GM23338 (cell line): ENCODE measurements at regions not wholly inside any gene's neighbourhood (a gene's known extent, or its start where the extent isn't known, plus 50 kb on each side); places are given as distances from the start of the nearest gene placed in this dataset.

Experiments
- ATAC-seq: fragments of 200-7000 bp; cut with Tn5 transposase; 3 replicates; pipeline ENCODE4 v1.9.1; 2020
- DNase-seq: peaks from one replicate; pipeline ENCODE4 v3.0.0-alpha.2; 2015; ENCODE audit warnings: low spot score
- H2AFZ ChIP-seq: fragments of 200-600 bp; sonication (generic); 2 replicates; pipeline ENCODE4 v1.8.0; 2016; ENCODE audit warnings: antibody characterized with exemption, mild to moderate bottlenecking, moderate library complexity
- H3F3A ChIP-seq: fragments of 200-600 bp; sonication (generic); replicated peaks from 2 replicates; pipeline ENCODE4 v1.8.0; 2017; ENCODE audit warnings: antibody characterized with exemption, mixed run types, low read depth
- H3K27ac ChIP-seq: fragments of 200-600 bp; sonication (generic); 2 replicates; pipeline ENCODE4 v1.6.1; 2016; ENCODE audit warnings: low read depth
- H3K27me3 ChIP-seq: fragments of 200-600 bp; sonication (generic); 2 replicates; pipeline ENCODE4 v1.8.0; 2016; ENCODE audit warnings: mild to moderate bottlenecking, mixed run types, moderate library complexity; ENCODE audit not compliant: insufficient read depth
- H3K36me3 ChIP-seq: fragments of 200-600 bp; sonication (generic); 2 replicates; pipeline ENCODE4 v1.8.0; 2016; ENCODE audit warnings: mild to moderate bottlenecking; ENCODE audit not compliant: insufficient read depth
- H3K4me1 ChIP-seq: fragments of 200-600 bp; sonication (generic); 2 replicates; pipeline ENCODE4 v1.8.0; 2016; ENCODE audit warnings: mild to moderate bottlenecking, moderate library complexity; ENCODE audit not compliant: insufficient read depth
- H3K4me2 ChIP-seq: fragments of 200-600 bp; sonication (generic); 2 replicates; pipeline ENCODE4 v1.7.1; 2017; ENCODE audit warnings: mixed run types
- H3K4me3 ChIP-seq: fragments of 200-600 bp; sonication (generic); 2 replicates; pipeline ENCODE4 v1.6.1; 2016; ENCODE audit warnings: mixed run types
- H3K79me2 ChIP-seq: fragments of 200-600 bp; sonication (generic); replicated peaks from 2 replicates; pipeline ENCODE4 v1.8.0; 2017; ENCODE audit warnings: mild to moderate bottlenecking; ENCODE audit not compliant: insufficient read depth
- H3K9me2 ChIP-seq: fragments of 200-600 bp; sonication (generic); 2 replicates; pipeline ENCODE4 v1.8.0; 2017; ENCODE audit not compliant: insufficient read depth
- H4K20me1 ChIP-seq: fragments of 200-600 bp; sonication (generic); replicated peaks from 2 replicates; pipeline ENCODE4 v1.8.0; 2017; ENCODE audit warnings: mild to moderate bottlenecking; ENCODE audit not compliant: insufficient read depth
- H3K27ac Mint-ChIP-seq: 2 replicates; pipeline ENCODE4 v1.8.0; 2020; ENCODE audit warnings: inconsistent platforms, mild to moderate bottlenecking, moderate library complexity, mixed read lengths
- H3K27me3 Mint-ChIP-seq: 3 replicates; pipeline ENCODE4 v1.8.0; 2022; ENCODE audit warnings: low read depth, mild to moderate bottlenecking, moderate library complexity, mixed read lengths, inconsistent platforms; ENCODE audit not compliant: insufficient read depth, poor library complexity
- H3K36me3 Mint-ChIP-seq: 3 replicates; pipeline ENCODE4 v1.8.0; 2021; ENCODE audit warnings: low read depth, mild to moderate bottlenecking, inconsistent platforms, moderate library complexity, mixed read lengths
- H3K4me1 Mint-ChIP-seq: 3 replicates; pipeline ENCODE4 v1.8.0; 2020; ENCODE audit warnings: mild to moderate bottlenecking, inconsistent platforms, mixed read lengths
- H3K4me3 Mint-ChIP-seq: 3 replicates; pipeline ENCODE4 v1.8.0; 2021; ENCODE audit warnings: moderate library complexity, mild to moderate bottlenecking, inconsistent platforms, mixed read lengths
- H3K9me3 Mint-ChIP-seq: 3 replicates; pipeline ENCODE4 v1.8.0; 2020; ENCODE audit warnings: moderate library complexity, mild to moderate bottlenecking, inconsistent platforms, mixed read lengths
- CREB1 ChIP-seq: fragments of 250-450 bp; sonication (Bioruptor Pico); IDR thresholded peaks from 2 replicates; pipeline ENCODE4 v1.5.0; 2020; ENCODE audit warnings: low read depth, mild to moderate bottlenecking, moderate library complexity
- EZH2 ChIP-seq: fragments of 200-600 bp; sonication (generic); IDR thresholded peaks from one replicate; pipeline ENCODE4 v1.8.0; 2017; ENCODE audit warnings: antibody characterized with exemption, mild to moderate bottlenecking, low read depth; ENCODE audit not compliant: unreplicated experiment
- EZH2phosphoT487 ChIP-seq: fragments of 200-600 bp; sonication (generic); IDR thresholded peaks from one replicate; pipeline ENCODE4 v1.8.1; 2018; ENCODE audit warnings: antibody characterized with exemption; ENCODE audit not compliant: unreplicated experiment
- JUNB ChIP-seq: IDR thresholded peaks from one replicate; pipeline ENCODE4 v1.6.1; 2016; ENCODE audit warnings: antibody characterized with exemption; ENCODE audit not compliant: unreplicated experiment
- NANOG ChIP-seq: IDR thresholded peaks from 2 replicates; pipeline ENCODE4 v1.6.1; 2016; ENCODE audit warnings: antibody characterized with exemption, borderline replicate concordance
- POLR2AphosphoS5 ChIP-seq: IDR thresholded peaks from 2 replicates; pipeline ENCODE4 v1.6.1; 2016; ENCODE audit warnings: antibody characterized with exemption, low read depth
- STAT1 ChIP-seq: IDR thresholded peaks from one replicate; pipeline ENCODE4 v1.6.1; 2016; ENCODE audit warnings: antibody characterized with exemption; ENCODE audit not compliant: unreplicated experiment
- ZNF114 ChIP-seq: fragments of 250-450 bp; sonication (Bioruptor Pico); IDR thresholded peaks from 2 replicates; pipeline ENCODE4 v1.5.0; 2020; ENCODE audit warnings: mild to moderate bottlenecking, moderate library complexity
- ZNF331 ChIP-seq: fragments of 250-450 bp; sonication (Bioruptor Pico); IDR thresholded peaks from 2 replicates; pipeline ENCODE4 v1.5.0; 2020; ENCODE audit warnings: low read depth, mild to moderate bottlenecking, moderate library complexity
- TF ChIP-seq, protein P1 (sequence below): IDR thresholded peaks from one replicate; pipeline ENCODE4 v1.6.1; 2018; ENCODE audit warnings: antibody characterized with exemption; ENCODE audit not compliant: unreplicated experiment
- TF ChIP-seq, protein P2 (sequence below): IDR thresholded peaks from 2 replicates; pipeline ENCODE4 v1.6.1; 2016; ENCODE audit warnings: antibody characterized with exemption
- TF ChIP-seq, protein P3 (sequence below), 2 experiments: fragments of 200-600 bp in 1 of 2; sonication (generic) in 1 of 2; conservative IDR thresholded peaks; 2 replicates each; pipeline versions ENCODE4 v1.5.1 to v1.6.1; 2016 to 2017; ENCODE audit warnings: antibody characterized with exemption in 2 of 2, low read depth in 2 of 2, mild to moderate bottlenecking in 2 of 2, moderate library complexity in 1 of 2
- TF ChIP-seq, protein P4 (sequence below): fragments of 250-450 bp; sonication (Bioruptor Pico); IDR thresholded peaks from 2 replicates; pipeline ENCODE4 v1.5.0; 2020; ENCODE audit warnings: mild to moderate bottlenecking, moderate library complexity

DNA sequence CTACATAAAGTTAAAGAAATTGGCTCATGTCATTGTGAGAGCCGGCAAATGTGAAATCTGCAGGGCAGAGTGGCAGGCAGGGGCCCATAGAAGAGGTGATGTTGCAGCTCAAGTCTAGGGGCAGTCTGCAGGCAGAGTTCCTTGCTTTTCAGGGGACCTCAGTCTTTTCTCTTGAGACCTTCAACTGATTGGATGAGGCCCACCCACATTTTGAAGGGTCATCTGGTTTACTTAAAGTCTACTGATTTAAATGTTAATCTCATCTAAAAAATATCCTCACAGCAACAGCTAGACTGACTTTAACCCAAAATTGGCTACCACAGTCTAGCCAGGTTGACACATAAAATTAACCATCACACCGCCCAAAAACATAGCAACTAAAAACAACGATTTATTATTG is 77.6 kb upstream of the ALDH1L1 start:
- TF ChIP-seq JUNB (no peak), EZH2phosphoT487 (no peak), NANOG (no peak), ZNF114 (CRISPR knock-in tag) (no peak), POLR2AphosphoS5 (no peak), CREB1 (CRISPR knock-in tag) (no peak), STAT1 (no peak), ZNF331 (no peak), EZH2 (no peak)
- TF ChIP-seq, protein P1, sequence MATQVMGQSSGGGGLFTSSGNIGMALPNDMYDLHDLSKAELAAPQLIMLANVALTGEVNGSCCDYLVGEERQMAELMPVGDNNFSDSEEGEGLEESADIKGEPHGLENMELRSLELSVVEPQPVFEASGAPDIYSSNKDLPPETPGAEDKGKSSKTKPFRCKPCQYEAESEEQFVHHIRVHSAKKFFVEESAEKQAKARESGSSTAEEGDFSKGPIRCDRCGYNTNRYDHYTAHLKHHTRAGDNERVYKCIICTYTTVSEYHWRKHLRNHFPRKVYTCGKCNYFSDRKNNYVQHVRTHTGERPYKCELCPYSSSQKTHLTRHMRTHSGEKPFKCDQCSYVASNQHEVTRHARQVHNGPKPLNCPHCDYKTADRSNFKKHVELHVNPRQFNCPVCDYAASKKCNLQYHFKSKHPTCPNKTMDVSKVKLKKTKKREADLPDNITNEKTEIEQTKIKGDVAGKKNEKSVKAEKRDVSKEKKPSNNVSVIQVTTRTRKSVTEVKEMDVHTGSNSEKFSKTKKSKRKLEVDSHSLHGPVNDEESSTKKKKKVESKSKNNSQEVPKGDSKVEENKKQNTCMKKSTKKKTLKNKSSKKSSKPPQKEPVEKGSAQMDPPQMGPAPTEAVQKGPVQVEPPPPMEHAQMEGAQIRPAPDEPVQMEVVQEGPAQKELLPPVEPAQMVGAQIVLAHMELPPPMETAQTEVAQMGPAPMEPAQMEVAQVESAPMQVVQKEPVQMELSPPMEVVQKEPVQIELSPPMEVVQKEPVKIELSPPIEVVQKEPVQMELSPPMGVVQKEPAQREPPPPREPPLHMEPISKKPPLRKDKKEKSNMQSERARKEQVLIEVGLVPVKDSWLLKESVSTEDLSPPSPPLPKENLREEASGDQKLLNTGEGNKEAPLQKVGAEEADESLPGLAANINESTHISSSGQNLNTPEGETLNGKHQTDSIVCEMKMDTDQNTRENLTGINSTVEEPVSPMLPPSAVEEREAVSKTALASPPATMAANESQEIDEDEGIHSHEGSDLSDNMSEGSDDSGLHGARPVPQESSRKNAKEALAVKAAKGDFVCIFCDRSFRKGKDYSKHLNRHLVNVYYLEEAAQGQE, result no peak
- TF ChIP-seq, protein P2, sequence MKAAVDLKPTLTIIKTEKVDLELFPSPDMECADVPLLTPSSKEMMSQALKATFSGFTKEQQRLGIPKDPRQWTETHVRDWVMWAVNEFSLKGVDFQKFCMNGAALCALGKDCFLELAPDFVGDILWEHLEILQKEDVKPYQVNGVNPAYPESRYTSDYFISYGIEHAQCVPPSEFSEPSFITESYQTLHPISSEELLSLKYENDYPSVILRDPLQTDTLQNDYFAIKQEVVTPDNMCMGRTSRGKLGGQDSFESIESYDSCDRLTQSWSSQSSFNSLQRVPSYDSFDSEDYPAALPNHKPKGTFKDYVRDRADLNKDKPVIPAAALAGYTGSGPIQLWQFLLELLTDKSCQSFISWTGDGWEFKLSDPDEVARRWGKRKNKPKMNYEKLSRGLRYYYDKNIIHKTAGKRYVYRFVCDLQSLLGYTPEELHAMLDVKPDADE, result no peak
- TF ChIP-seq, protein P3, sequence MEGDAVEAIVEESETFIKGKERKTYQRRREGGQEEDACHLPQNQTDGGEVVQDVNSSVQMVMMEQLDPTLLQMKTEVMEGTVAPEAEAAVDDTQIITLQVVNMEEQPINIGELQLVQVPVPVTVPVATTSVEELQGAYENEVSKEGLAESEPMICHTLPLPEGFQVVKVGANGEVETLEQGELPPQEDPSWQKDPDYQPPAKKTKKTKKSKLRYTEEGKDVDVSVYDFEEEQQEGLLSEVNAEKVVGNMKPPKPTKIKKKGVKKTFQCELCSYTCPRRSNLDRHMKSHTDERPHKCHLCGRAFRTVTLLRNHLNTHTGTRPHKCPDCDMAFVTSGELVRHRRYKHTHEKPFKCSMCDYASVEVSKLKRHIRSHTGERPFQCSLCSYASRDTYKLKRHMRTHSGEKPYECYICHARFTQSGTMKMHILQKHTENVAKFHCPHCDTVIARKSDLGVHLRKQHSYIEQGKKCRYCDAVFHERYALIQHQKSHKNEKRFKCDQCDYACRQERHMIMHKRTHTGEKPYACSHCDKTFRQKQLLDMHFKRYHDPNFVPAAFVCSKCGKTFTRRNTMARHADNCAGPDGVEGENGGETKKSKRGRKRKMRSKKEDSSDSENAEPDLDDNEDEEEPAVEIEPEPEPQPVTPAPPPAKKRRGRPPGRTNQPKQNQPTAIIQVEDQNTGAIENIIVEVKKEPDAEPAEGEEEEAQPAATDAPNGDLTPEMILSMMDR (conservative IDR thresholded peaks at IDR 0.05; ENCODE audit: low read depth in 2 of 2), result no peak
- TF ChIP-seq, protein P4, sequence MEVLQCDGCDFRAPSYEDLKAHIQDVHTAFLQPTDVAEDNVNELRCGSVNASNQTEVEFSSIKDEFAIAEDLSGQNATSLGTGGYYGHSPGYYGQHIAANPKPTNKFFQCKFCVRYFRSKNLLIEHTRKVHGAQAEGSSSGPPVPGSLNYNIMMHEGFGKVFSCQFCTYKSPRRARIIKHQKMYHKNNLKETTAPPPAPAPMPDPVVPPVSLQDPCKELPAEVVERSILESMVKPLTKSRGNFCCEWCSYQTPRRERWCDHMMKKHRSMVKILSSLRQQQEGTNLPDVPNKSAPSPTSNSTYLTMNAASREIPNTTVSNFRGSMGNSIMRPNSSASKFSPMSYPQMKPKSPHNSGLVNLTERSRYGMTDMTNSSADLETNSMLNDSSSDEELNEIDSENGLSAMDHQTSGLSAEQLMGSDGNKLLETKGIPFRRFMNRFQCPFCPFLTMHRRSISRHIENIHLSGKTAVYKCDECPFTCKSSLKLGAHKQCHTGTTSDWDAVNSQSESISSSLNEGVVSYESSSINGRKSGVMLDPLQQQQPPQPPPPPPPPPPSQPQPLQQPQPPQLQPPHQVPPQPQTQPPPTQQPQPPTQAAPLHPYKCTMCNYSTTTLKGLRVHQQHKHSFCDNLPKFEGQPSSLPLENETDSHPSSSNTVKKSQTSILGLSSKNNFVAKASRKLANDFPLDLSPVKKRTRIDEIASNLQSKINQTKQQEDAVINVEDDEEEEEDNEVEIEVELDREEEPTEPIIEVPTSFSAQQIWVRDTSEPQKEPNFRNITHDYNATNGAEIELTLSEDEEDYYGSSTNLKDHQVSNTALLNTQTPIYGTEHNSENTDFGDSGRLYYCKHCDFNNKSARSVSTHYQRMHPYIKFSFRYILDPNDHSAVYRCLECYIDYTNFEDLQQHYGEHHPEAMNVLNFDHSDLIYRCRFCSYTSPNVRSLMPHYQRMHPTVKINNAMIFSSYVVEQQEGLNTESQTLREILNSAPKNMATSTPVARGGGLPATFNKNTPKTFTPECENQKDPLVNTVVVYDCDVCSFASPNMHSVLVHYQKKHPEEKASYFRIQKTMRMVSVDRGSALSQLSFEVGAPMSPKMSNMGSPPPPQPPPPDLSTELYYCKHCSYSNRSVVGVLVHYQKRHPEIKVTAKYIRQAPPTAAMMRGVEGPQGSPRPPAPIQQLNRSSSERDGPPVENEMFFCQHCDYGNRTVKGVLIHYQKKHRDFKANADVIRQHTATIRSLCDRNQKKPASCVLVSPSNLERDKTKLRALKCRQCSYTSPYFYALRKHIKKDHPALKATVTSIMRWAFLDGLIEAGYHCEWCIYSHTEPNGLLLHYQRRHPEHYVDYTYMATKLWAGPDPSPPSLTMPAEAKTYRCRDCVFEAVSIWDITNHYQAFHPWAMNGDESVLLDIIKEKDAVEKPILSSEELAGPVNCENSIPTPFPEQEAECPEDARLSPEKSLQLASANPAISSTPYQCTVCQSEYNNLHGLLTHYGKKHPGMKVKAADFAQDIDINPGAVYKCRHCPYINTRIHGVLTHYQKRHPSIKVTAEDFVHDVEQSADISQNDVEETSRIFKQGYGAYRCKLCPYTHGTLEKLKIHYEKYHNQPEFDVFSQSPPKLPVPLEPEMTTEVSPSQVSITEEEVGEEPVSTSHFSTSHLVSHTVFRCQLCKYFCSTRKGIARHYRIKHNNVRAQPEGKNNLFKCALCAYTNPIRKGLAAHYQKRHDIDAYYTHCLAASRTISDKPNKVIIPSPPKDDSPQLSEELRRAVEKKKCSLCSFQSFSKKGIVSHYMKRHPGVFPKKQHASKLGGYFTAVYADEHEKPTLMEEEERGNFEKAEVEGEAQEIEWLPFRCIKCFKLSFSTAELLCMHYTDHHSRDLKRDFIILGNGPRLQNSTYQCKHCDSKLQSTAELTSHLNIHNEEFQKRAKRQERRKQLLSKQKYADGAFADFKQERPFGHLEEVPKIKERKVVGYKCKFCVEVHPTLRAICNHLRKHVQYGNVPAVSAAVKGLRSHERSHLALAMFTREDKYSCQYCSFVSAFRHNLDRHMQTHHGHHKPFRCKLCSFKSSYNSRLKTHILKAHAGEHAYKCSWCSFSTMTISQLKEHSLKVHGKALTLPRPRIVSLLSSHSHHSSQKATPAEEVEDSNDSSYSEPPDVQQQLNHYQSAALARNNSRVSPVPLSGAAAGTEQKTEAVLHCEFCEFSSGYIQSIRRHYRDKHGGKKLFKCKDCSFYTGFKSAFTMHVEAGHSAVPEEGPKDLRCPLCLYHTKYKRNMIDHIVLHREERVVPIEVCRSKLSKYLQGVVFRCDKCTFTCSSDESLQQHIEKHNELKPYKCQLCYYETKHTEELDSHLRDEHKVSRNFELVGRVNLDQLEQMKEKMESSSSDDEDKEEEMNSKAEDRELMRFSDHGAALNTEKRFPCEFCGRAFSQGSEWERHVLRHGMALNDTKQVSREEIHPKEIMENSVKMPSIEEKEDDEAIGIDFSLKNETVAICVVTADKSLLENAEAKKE (CRISPR knock-in tag), result no peak

More for the DNA sequence above, 77.6 kb upstream of the ALDH1L1 start:
- Histone ChIP-seq H4K20me1 (no peaks in the 10 kb centered on the region), H3K4me2 (no peak overlapping the region), H3K4me3 (no peak overlapping the region), H3K9me2 (peaks cover 6% of the 10 kb centered on the region; the same call in 1 of the 2 replicates), H3K27me3 (no peaks in the 10 kb centered on the region), H3K27ac (no peak overlapping the region), H3K36me3 (no peaks in the 10 kb centered on the region), H3K79me2 (no peaks in the 10 kb centered on the region), H3K4me1 (no peaks in the 10 kb centered on the region; the same call in 1 of the 2 replicates), H2AFZ (no peak overlapping the region), H3F3A (no peaks in the 10 kb centered on the region)
- no peak overlapping the region for H3K27ac Mint-ChIP-seq
- ATAC-seq (no peak), DNase-seq (no peak)
- H3K36me3 Mint-ChIP-seq, result peaks cover 9% of the 10 kb centered on the region; the same call in 2 of the 3 replicates
- peaks cover 9% of the 10 kb centered on the region for H3K4me1 Mint-ChIP-seq
- peaks cover 2% of the 10 kb centered on the region; the same call in 1 of the 3 replicates for H3K9me3 Mint-ChIP-seq
- H3K4me3 Mint-ChIP-seq, result no peak overlapping the region
- peaks cover 4% of the 10 kb centered on the region for H3K27me3 Mint-ChIP-seq
